ENCODE measurements at regions not wholly inside any gene's neighbourhood (a gene's known extent, or its start where the extent isn't known, plus 50 kb on each side); places are given as distances from the start of the nearest gene placed in this dataset.

DNA sequence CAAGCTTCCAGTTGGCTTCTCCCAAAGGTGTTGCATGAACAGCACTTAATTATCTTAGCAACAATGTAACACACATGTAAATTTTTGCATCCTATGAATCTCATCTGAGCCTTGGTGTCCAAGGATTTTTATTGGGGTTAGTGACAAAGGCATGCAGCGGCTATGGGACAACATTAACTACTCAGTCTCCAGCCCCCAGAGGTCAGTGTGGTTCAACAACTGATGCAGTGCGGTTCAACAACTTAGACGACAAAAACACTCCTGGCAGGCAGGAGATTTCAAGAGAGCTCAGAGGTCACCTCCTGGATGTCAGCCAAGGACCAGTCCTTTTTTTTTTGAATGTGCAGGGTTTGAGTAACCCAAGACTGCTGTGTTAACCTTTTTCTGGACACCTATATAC lies 77.5 kb upstream of the HMCN1 start:
- TF ChIP-seq POLR2AphosphoS5 (IDR thresholded peaks at IDR 0.05; ENCODE audit: low read depth) (no peak), SPI1 (IDR thresholded peaks at IDR 0.05; ENCODE audit: borderline replicate concordance, low read depth) (no peak), GABPA (IDR thresholded peaks at IDR 0.05; ENCODE audit: low read depth) (no peak), REST (IDR thresholded peaks at IDR 0.05; ENCODE audit: insufficient replicate concordance, low read depth) (no peak)
- TF ChIP-seq, protein P1, sequence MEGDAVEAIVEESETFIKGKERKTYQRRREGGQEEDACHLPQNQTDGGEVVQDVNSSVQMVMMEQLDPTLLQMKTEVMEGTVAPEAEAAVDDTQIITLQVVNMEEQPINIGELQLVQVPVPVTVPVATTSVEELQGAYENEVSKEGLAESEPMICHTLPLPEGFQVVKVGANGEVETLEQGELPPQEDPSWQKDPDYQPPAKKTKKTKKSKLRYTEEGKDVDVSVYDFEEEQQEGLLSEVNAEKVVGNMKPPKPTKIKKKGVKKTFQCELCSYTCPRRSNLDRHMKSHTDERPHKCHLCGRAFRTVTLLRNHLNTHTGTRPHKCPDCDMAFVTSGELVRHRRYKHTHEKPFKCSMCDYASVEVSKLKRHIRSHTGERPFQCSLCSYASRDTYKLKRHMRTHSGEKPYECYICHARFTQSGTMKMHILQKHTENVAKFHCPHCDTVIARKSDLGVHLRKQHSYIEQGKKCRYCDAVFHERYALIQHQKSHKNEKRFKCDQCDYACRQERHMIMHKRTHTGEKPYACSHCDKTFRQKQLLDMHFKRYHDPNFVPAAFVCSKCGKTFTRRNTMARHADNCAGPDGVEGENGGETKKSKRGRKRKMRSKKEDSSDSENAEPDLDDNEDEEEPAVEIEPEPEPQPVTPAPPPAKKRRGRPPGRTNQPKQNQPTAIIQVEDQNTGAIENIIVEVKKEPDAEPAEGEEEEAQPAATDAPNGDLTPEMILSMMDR (IDR thresholded peaks at IDR 0.05; ENCODE audit: insufficient read depth, low read length) = no peak
- no peak for DNase-seq (ENCODE audit: low read depth in 1 of 2, low spot score in 1 of 2)

DNA sequence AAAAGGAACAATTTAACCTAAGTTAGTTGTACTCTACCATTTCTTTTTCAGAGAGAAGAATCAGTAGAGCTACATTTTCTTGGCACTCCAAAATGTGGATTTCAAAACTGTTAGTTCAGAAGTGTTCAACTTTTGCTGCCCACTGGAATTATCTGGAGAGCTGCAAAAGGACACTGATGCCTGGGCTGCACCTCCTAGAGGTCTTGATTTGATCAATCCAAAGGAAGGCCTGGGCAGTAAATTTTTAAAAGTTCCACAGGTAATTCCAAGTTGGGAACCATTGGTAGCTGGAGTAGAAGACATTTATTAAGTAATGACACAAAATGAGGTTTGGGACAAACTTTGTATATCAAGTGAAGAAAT lies 79.3 kb upstream of the HMCN1 start:
- H3K27ac ChIP-seq (replicated peaks) = no peak overlapping the region
- TF ChIP-seq, protein P1 (IDR thresholded peaks at IDR 0.05; ENCODE audit: insufficient read depth, low read length) = no peak
- TF ChIP-seq SPI1 (IDR thresholded peaks at IDR 0.05; ENCODE audit: borderline replicate concordance, low read depth) = no peak
- no peak for TF ChIP-seq POLR2AphosphoS5 (IDR thresholded peaks at IDR 0.05; ENCODE audit: low read depth)
- no peak for TF ChIP-seq REST (IDR thresholded peaks at IDR 0.05; ENCODE audit: insufficient replicate concordance, low read depth)
- no peak for TF ChIP-seq GABPA (IDR thresholded peaks at IDR 0.05; ENCODE audit: low read depth)
- no peak overlapping the region for H3K4me3 ChIP-seq (replicated peaks; ENCODE audit: insufficient read depth, low read length)
- DNase-seq (ENCODE audit: low read depth in 1 of 2, low spot score in 1 of 2) = no peak
- H3K27me3 ChIP-seq (ENCODE audit: insufficient read depth, poor library complexity, severe bottlenecking) = no peaks in the 10 kb centered on the region

More for the DNA sequence above, 77.5 kb upstream of the HMCN1 start:
- no peak overlapping the region for H3K4me3 ChIP-seq (replicated peaks; ENCODE audit: insufficient read depth, low read length)
- no peak overlapping the region for H3K27ac ChIP-seq (replicated peaks)
- H3K27me3 ChIP-seq (ENCODE audit: insufficient read depth, poor library complexity, severe bottlenecking) = no peaks in the 10 kb centered on the region

- H3K27ac ChIP-seq (replicated peaks) = no peak overlapping the region
- TF ChIP-seq SPI1 (IDR thresholded peaks at IDR 0.05; ENCODE audit: borderline replicate concordance, low read depth) (no peak), GABPA (IDR thresholded peaks at IDR 0.05; ENCODE audit: low read depth) (no peak), REST (IDR thresholded peaks at IDR 0.05; ENCODE audit: insufficient replicate concordance, low read depth) (no peak), POLR2AphosphoS5 (IDR thresholded peaks at IDR 0.05; ENCODE audit: low read depth) (no peak)
- TF ChIP-seq, protein P1 (IDR thresholded peaks at IDR 0.05; ENCODE audit: insufficient read depth, low read length) = no peak
Measured at GRCh38 chr1:185654199-185654951, 79.8 kb upstream of the HMCN1 start.

More at GRCh38 chr1:185654199-185654951, 79.8 kb upstream of the HMCN1 start:
- H3K27me3 ChIP-seq (ENCODE audit: insufficient read depth, poor library complexity, severe bottlenecking) = no peaks in the 10 kb centered on the region
- H3K4me3 ChIP-seq (replicated peaks; ENCODE audit: insufficient read depth, low read length) = no peak overlapping the region
- no peak for DNase-seq (ENCODE audit: low read depth in 1 of 2, low spot score in 1 of 2)

Data from HL-60 (cell line).